Suprapubic skin (tissue), 4 donors: ENCODE measurements at regions not wholly inside any gene's neighbourhood (a gene's known extent, or its start where the extent isn't known, plus 50 kb on each side); places are given as distances from the start of the nearest gene placed in this dataset.

Source experiments
- POLR2A ChIP-seq, 2 donors: fragments of 450-650 bp; IDR thresholded peaks; one replicate each; pipeline ENCODE4 v1.6.1; 2017; ENCODE audit warnings: antibody characterized with exemption in 2 of 2, mild to moderate bottlenecking in 2 of 2, moderate library complexity in 2 of 2
- POLR2AphosphoS5 ChIP-seq, 3 donors: sonication (generic); formaldehyde crosslinking; IDR thresholded peaks; one replicate each; pipeline ENCODE4 v1.6.1; 2017; ENCODE audit warnings: antibody characterized with exemption in 3 of 3
- TF ChIP-seq, protein P1 (sequence below), 2 donors: fragments of 200-600 bp in 1 of 2; fragments of 450-650 bp in 1 of 2; sonication (generic) in 1 of 2; IDR thresholded peaks; one replicate each; pipeline ENCODE4 v1.5.1; 2016 to 2019; ENCODE audit warnings: antibody characterized with exemption in 2 of 2, mild to moderate bottlenecking in 1 of 2, moderate library complexity in 1 of 2

DNA sequence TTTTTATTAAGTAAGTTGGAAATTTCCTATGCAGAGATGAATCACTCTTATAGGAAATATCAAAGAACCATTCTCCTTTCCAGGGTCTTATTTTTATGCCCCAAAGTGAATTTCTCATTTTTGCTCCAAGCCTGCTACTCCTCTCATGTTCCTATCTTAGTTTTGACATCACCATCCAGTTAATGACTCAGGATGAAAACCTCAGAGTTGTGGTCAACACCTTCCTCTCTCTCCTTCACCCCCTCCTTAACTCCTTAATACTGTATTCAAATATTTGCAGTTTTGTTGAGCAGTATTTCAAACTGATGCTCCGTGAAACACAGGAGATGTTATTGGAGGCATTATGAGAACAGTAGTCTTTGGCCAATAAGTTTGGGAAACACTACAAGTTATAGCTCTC is 64.1 kb downstream of the NRN1 start:
- TF ChIP-seq, protein P1, sequence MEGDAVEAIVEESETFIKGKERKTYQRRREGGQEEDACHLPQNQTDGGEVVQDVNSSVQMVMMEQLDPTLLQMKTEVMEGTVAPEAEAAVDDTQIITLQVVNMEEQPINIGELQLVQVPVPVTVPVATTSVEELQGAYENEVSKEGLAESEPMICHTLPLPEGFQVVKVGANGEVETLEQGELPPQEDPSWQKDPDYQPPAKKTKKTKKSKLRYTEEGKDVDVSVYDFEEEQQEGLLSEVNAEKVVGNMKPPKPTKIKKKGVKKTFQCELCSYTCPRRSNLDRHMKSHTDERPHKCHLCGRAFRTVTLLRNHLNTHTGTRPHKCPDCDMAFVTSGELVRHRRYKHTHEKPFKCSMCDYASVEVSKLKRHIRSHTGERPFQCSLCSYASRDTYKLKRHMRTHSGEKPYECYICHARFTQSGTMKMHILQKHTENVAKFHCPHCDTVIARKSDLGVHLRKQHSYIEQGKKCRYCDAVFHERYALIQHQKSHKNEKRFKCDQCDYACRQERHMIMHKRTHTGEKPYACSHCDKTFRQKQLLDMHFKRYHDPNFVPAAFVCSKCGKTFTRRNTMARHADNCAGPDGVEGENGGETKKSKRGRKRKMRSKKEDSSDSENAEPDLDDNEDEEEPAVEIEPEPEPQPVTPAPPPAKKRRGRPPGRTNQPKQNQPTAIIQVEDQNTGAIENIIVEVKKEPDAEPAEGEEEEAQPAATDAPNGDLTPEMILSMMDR (IDR thresholded peaks at IDR 0.05): no peak
- TF ChIP-seq POLR2A (IDR thresholded peaks at IDR 0.05) (no peak), POLR2AphosphoS5 (IDR thresholded peaks at IDR 0.05) (no peak)
